NCI-H2029 (cell line): ENCODE measurements at regions not wholly inside any gene's neighbourhood (a gene's known extent, or its start where the extent isn't known, plus 50 kb on each side); places are given as distances from the start of the nearest gene placed in this dataset.
"Not testable (repeated sequence)": the region's sequence is repeated elsewhere in the genome, so short reads cannot be mapped to it uniquely, and the experiment has no call there.

ENCODE experiments used
- DNase-seq: peaks from one replicate; lab custom pipeline; 2025; lab: John Stamatoyannopoulos, UW

GRCh38 chr12:87254381-87255030, 774.7 kb downstream of the C12orf50 start:
- no peak for DNase-seq

- no peak for DNase-seq
These were observed 776.0 kb downstream of the C12orf50 start for GRCh38 chr12:87253157-87253556.

- DNase-seq: no peak
These were observed 782.5 kb downstream of the C12orf50 start for GRCh38 chr12:87246726-87247125.

GRCh38 chr12:87238466-87238865, 790.7 kb downstream of the C12orf50 start:
- no peak for DNase-seq

- no peak for DNase-seq
These were observed 794.3 kb downstream of the C12orf50 start for GRCh38 chr12:87234898-87235297.

GRCh38 chr12:87233671-87234070, 795.5 kb downstream of the C12orf50 start:
- DNase-seq: no peak

GRCh38 chr12:87231818-87232217, 797.4 kb downstream of the C12orf50 start:
- DNase-seq: no peak

GRCh38 chr12:87230441-87230840, 798.8 kb downstream of the C12orf50 start:
- DNase-seq: no peak

GRCh38 chr12:87227162-87227561, 802.0 kb downstream of the C12orf50 start:
- no peak for DNase-seq

- DNase-seq: no peak
These were observed 811.7 kb downstream of the C12orf50 start for GRCh38 chr12:87217491-87217890.

- DNase-seq: no peak
These were observed 812.8 kb downstream of the C12orf50 start for GRCh38 chr12:87216436-87216835.

GRCh38 chr12:87202189-87202588, 827.0 kb downstream of the C12orf50 start:
- no peak for DNase-seq

GRCh38 chr12:87201598-87201997, 827.6 kb downstream of the C12orf50 start:
- no peak for DNase-seq

- DNase-seq: no peak
These were observed 828.8 kb downstream of the C12orf50 start for GRCh38 chr12:87200289-87200979.

GRCh38 chr12:87198181-87198580, 831.0 kb downstream of the C12orf50 start:
- DNase-seq: no peak

GRCh38 chr12:87196321-87196720, 832.9 kb downstream of the C12orf50 start:
- DNase-seq: no peak

- DNase-seq: not testable (repeated sequence)
These were observed 834.8 kb downstream of the C12orf50 start for GRCh38 chr12:87194389-87194788.

GRCh38 chr12:87185367-87185766, 843.8 kb downstream of the C12orf50 start:
- no peak for DNase-seq

GRCh38 chr12:87182696-87183233, 846.4 kb downstream of the C12orf50 start:
- DNase-seq: no peak

GRCh38 chr12:87171356-87171755, 857.8 kb downstream of the C12orf50 start:
- no peak for DNase-seq

- no peak for DNase-seq
These were observed 860.2 kb downstream of the C12orf50 start for GRCh38 chr12:87169010-87169409.

- DNase-seq: no peak
These were observed 863.3 kb downstream of the C12orf50 start for GRCh38 chr12:87165733-87166375.

GRCh38 chr12:87163122-87163521, 866.1 kb downstream of the C12orf50 start:
- no peak for DNase-seq
